NCI-H2107 treated with DMSO at 0.1 percent for 48 hours (cell line): ENCODE measurements at regions not wholly inside any gene's neighbourhood (a gene's known extent, or its start where the extent isn't known, plus 50 kb on each side); places are given as distances from the start of the nearest gene placed in this dataset.
"Not testable (repeated sequence)": the region's sequence is repeated elsewhere in the genome, so short reads cannot be mapped to it uniquely, and the experiment has no call there.

Experiments
- DNase-seq: peaks from one replicate; lab custom pipeline; 2025; ENCODE audit not compliant: unreplicated experiment; lab: John Stamatoyannopoulos, UW

DNA sequence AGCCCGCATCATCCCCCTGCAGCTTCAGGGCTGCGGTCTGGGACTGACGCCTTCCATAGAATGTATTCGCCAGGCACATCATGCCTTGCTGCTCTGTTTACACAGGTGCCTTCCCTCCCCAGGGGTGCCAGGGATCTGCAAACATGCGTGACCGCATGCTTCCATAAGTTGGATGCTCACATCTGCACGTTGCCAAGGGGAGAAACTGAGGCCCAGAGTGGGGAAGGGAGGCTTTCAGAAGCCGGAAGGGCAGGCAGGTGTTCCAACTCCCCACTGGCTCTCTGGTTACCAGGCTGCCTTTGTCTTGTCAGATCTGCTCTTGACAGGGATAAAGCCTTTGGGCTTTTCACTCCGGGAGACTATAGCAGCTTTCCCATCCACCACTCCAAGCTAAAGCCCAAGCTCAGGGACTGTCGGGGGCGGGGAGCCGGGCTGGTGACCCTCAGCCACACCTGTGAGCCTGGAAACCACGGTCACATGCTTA is 125.8 kb upstream of the TNP1 start:
- DNase-seq, result peak; percentile 92

DNA sequence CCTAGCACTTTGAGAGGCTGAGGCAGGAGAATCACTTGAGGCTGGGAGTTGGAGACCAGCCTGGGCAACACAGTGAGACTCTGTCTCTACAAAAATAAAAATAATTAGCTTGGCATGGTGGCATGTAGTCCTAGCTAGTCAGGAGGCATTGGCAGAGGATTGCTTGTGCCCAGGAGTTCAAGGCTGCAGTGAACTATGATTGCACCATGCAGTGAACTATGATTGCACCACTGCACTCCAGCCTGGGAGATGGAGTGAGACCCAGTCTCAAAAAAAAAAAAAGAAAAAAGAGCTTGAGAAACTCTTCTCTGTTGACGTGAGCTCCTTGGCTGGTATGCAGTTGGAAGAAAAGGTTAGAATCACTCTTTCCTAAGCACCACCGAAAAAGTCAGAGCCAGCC is 125.1 kb upstream of the TNP1 start:
- no peak for DNase-seq

DNA sequence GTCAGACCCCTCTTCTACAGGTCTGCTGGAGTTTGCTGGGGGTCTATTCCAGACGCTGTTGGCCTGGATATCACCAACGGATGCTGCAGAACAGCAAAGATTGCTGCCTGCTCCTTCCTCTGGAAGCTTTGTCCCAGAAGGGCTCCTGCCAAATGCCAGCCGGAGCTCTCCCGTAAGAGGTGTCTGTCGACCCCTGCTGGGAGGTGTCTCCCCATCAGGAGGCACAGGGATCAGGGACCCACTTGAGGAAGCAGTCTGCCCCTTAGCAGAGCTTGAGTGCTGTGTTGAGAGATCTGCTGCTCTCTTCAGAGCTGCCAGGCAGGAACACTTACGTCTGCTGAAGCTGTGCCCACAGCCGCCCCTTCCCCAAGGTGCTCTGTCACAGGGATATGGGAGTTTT is 122.1 kb upstream of the TNP1 start:
- not testable (repeated sequence) for DNase-seq

DNA sequence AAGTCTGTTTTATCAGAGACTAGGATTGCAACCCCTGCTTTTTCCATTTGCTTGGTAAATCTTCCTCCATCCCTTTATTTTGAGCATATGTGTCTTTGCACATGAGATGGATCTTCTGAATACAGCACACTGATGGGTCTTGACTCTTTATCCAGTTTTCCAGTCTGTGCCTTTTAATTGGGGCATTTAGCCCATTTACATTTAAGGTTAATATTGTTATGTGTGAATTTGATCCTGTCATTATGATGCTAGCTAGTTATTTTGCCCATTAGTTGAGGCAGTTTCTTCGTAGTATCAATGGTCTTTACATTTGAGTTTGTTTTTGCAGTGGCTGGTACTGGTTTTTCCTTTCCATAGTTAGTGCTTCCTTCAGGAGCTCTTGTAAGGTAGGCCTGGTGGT is 120.6 kb upstream of the TNP1 start:
- DNase-seq, result not testable (repeated sequence)

DNA sequence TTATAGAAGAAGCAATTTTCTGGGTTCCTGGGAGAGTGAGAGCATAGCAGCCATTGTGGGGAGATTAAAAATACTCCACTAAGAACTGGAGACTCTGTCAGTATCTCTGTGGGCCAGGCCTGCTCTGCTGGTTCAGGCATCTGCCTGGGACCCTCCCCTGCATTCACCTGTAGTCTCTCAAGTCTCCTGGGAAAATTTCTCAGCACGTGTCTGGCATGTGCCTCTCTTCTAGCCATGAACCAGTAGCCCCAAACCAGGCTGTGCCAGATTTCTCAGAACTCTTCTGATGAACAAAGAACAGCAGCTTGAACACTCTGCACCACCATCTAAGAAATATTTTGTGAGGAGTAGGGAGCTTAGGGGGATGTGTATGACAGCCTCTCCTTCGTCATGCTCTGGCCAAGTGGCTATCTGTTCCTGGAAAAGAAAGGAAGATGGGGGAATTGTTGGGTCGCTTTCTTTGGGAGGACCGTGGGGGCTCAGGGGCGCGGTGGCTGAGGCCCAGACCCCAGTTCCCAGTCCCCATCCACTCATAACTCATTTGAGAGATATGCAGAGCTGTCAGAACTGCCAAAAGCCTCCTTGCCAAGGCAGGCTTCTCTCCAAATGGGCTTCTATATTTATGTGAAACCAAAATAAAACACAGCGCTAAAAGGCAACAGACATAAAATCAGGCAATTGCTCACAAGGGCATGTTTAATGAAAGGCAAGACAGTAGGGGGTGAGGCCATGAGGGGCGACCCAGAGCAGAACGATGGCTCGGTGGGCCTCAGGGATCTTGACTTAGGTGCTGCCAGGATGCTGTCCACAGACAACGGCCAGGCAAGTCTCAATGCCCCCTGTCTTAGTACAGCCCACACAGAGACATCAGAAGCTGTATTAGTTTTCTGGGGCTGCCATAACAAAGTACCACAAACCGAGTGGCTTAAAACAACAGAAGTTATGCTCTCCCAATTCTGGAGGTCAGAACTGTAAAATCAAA is 114.7 kb upstream of the TNP1 start:
- no peak for DNase-seq

DNA sequence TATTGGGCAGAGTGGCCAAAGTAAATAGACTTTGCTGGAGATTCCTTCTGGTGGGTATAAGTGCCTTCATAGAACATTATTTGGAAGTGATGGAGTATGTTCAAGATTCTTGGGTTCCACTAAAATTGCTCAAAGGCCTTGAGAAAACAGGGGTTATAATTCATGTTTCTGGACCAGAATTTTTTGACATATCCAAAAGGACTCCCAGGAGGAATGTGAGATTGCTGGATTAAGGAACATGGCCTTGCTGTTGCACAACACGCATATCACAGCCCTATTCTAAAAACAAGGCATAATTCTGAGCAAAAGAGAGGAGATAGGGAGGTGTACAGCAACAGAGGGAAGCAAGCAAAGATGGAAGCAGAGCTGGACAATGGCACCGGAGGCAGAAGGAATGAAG is 111.7 kb upstream of the TNP1 start:
- no peak for DNase-seq

DNA sequence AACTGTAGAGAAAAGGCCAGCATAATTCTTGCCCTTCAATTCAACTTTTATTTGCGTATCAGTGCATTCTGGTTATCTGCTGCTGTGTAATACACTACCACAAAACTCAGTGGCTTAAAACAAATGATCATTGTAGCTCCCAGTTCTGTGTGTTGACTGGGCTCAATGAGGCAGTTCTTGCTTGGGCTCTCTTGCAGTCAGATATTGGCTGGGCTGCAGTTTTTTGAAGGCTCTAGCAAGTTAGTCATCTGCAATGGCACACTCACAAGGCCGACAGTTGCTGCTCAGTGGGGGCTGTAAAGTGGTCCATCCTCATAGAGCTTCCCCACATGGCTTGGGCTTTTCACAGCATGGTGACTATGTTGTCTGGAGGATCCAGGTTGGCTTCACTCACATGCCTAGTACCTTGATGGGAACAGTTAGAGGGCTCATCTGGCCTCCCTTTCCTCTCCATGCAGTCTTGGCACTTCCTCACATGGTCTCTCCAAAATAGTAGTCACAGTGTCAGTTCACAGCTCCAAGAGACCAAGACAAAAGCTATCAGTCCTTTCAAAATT is 110.6 kb upstream of the TNP1 start:
- no peak for DNase-seq

DNA sequence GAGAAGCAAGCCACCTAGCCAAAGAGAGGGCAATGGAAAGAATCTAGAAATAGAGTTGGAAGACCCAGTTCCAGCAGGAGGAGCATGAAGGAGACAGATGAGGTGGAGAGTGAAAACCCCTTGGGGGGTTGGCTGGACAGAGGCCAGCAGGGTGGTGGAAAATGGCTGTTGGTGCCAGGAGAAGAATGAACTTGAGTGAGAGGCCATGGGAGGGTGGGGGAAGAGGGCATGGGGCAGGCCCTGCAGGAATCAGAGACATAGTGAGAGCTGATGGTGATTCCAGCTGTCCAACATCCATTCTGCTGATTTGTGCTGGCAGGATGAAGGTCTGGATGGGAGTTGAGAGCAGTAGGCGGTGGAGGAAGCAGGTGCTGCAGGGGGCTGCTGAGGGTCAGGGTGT is 108.0 kb upstream of the TNP1 start:
- no peak for DNase-seq

DNA sequence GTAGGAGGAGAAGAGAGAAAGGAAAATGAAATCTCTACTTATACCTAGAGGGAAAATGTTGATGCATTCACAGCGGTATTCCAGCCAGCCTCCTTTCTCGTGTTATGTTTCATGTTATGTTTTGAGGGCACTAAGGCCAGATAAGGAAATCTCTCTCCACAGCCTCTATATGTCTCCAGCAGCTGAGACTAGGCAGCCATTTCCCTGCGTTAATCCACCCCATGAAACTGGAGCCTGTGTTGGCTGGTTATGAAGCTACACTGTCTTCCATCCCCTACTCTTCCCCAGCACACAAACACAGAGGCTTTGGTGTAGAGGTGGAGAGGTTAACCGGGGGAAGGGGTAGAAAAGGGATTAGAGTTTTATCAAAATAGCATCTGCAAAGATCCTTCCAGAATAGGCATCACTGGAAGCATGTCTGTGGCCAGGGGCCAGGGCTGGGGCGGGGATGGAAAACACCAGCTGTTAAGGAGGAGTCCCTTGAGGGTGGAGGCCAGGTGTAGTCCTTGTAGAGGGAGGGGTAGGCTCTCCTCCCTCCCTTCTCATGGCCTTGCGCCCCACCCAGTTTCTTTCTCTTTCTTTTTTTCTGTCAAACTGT is 100.9 kb upstream of the TNP1 start:
- peak; percentile 9 for DNase-seq

DNA sequence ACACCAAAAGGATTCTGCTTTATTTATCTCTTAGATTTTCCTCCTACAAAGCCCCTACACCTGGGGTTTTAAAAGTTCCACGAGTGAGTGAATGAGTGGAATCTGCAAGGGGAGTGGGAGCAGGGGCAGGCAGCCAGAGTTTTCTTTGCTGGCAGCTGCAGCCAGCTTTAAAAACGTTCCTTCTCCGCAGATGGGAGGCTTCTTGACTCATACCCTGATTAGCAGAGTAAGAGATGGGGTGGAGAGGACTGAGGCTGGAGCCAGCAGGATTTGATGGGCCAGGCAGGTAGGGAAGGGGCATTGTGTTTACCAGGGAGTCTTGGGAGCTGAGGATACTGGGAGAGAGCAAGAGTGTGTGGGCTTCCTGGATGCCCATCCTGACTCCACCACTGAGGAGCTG is 99.6 kb upstream of the TNP1 start:
- no peak for DNase-seq

DNA sequence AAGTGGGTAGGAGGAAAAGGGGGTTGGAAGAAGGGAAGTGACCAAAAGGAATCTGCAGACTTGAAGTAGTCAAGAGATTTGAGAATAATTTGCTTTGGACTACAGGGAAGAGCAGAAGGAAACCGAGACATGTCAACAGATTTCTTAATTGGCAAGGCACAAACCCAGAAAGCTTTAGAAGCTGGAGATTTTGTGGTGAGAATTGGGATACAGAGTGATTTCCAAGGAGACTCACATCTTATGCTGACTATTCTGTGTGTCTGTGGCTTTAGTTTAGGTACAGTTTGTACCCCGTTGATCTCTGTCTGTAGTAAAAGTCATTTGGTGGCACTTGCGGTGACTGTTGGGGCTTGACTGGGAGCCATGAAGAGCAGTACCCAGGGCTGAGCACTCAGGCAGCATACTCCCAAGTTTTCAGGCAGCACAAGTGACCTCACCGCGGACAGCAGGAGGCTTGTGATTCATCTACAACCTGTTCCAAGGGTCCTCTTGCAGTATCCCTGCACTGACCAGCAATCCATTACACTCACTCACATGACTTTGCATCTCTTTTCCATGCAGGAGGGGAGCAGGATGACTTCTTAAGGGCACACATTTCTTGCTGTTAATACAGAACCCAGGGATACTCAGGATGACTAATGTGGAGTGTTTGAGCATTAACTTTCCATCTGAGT is 97.1 kb upstream of the TNP1 start:
- no peak for DNase-seq

DNA sequence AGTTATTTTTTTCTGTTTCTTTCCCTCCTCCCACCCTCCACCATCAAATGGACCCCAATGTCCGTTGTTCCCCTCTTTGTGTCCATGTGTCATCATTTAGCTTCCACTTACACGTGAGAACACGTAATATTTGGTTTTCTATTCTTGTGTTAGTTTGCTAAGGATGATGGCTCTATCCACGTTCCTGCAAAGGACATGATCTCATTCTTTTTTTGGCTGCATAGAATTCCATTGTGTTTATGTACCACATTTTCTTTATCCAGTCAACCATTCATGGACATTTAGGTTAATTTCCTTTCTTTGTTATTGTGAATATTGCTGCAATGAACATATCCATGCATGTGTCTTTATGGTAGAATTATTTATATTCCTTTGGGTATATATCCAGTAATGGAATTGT is 91.3 kb upstream of the TNP1 start:
- DNase-seq, result no peak

DNA sequence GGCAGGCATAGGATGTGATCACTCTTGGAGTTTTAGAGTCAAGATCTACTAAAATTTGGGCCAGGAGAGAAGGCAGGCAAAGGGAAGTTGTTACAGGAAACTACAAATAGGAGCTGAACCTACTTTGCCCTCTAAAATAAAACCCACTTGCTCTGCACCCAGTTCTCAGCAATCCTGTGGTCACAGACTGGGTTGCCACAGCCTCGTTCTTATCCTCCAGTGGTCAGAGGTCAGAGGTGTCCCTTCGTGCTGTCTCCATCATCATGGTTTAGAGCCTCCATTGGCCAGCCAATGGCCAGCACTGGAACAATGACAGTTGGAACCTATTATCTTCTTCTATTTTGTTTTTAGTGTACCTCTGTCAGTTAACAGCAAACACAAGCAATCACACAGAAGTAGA is 90.7 kb upstream of the TNP1 start:
- no peak for DNase-seq

DNA sequence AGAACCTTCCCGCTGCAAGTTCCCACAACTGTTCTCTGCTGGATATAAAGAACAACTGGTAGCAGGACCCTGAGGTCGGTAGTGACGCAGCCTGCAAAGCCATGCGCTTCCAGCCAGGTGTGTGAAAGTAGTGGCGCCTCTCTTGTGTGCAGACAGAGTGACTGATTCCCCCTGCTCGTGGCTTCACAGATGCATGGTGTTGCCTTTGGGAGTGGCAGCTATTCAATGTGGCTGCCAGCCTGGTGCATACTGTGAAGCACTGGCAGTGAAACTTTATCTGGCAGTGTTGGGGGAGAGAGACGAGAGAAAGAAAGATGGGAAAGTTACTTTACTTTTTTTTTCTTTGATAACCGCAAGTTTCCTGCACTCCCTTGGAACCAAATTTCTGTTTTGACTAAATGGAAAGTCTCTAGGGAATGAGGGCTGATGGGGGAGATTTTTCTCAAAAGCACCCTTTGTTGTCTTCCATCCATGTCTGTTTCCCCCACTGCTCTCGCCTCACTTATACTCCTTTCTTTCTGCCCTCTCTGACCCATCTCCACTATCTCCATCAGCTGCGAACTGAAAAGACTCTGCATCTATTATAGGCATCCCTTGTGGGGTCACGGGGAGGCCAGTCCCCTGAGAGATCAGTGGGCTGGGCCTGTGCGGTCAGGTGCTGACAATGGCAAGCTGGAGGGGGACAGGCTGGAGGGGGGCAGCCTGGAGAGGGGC is 90.0 kb upstream of the TNP1 start:
- DNase-seq, result peak; percentile 53

DNA sequence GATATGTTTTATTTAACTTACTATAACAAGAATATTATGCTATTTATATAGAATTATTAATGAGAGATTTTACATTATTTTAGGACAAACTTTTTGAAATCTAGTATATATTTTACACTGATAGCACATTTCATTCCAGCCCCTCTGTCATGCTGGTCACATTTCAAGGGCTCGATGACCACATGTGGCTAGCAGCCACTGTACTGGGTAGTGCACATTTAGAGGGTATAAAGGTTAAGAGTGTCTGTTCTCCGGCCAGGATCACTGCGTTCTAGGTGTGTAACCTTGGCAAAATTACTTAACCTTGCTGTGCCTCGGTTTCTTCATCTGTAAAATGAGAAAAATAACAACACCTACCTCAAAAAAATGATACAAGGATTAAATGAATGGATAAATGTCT is 87.2 kb upstream of the TNP1 start:
- DNase-seq, result no peak

DNA sequence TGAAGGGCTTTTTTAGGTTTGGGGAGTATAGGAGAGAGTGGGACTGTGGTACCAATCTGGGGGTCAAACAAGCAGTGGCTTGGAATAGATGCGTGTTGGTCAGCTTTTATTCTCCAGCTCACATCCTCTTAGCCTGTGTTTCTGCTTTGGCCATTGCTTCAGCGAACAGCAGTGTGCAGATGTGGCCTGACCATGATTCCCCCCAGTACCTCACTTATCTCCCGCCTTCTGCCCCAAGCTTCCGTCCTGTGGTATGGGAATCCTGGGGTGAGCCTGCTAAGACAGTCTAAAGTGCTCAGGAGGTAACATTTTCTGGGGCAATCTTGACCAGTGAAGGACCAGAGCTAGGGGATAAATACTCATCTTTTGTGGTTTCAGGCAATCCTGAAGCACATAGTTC is 84.9 kb upstream of the TNP1 start:
- no peak for DNase-seq

DNA sequence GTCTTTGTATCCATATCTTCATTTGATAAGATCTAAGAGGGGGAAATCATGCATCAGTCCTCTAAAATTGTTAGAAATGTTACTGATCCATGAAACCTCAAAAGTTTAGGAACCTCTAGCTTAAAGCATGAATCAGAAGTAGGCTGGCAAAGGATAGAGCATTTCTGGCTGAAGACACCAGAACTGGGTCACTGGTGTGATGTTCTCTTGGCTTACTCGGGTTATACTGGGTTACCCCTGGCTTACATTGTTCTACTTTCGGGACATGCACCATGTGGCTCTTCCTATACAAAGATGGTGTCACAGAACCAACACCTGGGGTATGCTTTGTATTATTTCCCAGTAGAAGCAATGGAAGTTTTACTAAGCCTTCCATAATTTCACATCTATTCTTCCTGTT is 83.2 kb upstream of the TNP1 start:
- no peak for DNase-seq

DNA sequence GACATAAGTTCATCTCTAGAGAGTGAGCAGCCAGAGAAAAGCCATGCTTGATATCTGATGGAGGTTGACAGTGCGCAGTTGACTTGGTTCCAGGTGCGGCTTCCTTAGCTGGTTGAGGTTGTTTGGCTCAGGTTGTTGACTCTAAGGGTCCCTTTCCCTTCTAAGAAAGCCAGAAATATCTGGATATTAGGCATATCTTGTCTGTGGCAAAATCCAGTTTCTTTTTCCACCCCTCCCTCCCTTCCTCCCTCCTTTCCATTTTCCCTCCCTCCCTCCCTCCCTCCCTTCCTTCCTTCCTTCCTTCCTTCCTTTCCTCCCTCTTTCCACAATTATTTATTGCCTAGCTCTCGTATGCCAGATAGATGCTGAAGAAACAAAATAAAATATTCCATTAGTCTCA is 82.6 kb upstream of the TNP1 start:
- DNase-seq, result no peak

DNA sequence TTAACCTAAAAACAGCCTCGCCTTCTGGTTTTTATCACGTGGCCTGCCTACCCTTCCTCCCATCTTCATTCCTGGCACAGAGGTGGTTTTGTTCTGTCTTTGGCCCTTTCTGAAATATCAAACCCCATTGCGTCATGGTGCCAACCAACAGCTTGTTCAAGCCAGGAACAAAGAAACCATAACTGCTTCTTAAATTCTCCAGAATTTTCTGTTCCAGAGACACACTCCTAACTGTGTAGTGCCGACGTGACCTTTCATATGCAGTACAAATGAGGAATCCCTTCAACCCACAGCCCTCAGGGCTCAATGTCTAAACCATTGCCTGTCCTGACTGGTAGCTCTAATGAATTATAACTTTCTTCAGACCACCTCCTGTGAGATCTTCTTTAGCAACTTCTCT is 82.2 kb upstream of the TNP1 start:
- no peak for DNase-seq

DNA sequence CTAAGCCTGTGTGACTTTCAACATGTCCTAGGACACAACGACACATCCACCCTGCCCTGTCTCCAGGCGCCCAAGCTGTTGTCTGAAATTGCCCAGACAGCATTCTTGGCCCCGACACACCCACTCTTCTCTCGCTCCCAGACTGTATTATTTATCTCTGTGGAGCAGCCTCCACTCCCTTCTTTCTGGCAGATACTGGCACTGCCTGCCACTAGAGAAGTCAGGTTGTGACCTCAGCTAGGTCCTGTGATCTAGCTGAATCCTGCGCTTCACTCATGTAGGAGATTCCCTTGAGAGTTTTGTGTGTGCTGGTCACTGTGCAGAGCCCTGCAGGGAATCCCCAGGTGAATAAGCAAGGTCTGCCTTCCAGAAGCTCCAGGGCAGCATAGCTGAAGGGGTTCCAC is 77.1 kb upstream of the TNP1 start:
- DNase-seq, result no peak

DNA sequence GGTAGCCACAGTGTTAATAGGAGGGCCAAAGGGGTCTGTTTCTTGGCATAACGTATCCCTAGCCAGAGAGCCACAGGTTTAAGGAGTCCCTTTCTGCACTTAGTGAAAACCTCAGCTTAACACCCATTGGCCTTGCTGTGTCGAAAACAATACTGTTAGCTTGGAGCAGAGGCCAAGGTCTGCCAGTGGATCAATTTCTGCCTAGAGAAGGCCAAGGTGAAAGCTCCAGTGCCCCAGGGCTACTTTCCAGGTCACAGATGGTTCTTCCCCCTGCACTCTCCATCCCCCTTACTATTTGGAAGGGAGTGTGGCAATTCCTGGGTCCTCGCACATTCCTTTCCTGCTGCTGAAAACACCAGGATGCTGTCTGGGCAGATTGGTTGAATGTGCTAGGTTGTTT is 74.8 kb upstream of the TNP1 start:
- no peak for DNase-seq
